NCI-H2227 (cell line): ENCODE measurements at regions not wholly inside any gene's neighbourhood (a gene's known extent, or its start where the extent isn't known, plus 50 kb on each side); places are given as distances from the start of the nearest gene placed in this dataset.

Experiments used
- DNase-seq: peaks from one replicate; lab custom pipeline; 2025; ENCODE audit not compliant: unreplicated experiment; lab: John Stamatoyannopoulos, UW

DNA sequence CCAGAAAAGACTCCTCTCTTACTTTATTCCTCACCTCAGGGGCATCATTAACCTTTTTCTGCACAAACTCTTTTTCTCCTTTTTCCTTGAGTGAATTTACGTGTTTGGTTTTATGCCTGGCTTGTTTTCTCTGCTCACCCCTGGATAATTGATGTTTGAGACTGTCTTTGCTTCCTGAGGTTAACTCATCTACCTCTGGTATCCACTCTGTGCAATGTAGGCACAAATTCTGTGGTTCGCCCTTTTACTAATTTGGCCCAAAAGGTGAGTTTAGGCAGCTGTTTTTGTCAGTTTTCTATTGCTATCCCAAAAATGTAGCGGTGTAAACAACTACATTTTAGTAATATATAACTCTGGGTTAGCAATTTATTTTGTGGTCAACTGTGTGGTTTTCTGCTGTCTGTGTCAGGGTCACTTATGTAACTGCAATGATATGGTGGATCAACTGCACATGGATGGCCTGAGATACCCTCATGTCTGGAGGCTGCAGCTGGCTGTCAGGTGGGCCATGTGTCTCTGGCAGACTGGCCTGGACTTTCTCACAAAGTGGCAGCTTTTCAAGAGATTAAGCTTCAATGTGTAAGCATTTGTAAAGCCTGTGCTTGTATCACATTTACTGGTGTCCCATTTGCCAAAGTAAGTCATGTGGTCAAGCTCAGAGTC is 329.7 kb downstream of the FSIP2 start:
- peak; percentile 20 for DNase-seq

DNA sequence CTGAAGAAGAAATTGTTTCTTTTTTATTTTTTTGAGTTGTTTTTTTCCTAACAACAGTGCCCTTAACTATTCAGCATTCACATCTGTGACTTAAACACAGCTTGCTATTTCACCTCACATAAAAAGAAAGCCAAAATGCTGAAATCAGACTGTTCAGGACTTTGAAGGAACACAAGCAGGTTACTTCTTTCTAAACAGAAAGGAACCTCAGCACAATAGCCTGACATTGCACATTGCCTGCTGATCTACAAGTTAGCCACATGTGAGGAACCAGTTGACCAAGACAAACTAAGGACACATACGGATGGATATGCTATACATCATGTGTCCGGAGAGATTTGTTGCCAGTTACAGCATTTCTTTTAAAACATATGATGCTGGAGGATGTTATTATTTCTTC is 331.1 kb downstream of the FSIP2 start:
- no peak for DNase-seq

DNA sequence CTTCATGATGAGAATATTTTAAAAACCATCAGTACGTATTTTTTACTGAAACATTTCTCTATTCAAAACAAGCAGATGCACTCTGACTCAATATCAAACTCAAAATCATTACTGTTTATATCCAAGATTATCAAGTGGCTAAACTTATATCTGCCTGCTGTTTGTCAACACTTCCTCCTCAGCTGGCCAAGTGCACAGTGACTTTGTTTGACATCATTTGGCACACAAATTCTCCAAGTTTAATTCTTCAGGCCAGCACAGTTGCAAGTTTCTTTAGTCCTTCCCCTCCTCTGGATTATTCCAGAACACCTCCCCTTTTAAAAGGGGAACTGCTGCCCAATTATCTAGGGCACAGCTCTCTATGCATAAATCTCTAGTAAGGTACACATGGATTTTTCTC is 346.6 kb downstream of the FSIP2 start:
- no peak for DNase-seq

DNA sequence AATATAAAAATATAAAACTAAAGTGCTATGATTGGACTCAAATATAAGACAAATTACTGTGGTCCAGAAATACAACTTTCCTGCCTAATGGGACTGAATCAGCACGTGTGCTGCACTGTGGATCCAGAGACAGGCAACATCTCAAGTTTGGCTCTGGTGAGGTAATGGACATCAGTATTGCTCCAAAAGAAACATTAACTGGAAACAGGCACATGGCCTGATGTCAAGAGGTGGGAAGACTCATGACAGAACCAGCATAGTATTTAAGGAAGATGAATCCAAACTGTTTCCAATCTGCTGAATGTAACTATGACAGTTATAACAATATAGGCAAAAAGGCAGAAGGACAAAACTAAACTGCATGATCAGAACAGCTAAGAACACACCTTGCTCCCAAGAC is 354.6 kb downstream of the FSIP2 start:
- no peak for DNase-seq

DNA sequence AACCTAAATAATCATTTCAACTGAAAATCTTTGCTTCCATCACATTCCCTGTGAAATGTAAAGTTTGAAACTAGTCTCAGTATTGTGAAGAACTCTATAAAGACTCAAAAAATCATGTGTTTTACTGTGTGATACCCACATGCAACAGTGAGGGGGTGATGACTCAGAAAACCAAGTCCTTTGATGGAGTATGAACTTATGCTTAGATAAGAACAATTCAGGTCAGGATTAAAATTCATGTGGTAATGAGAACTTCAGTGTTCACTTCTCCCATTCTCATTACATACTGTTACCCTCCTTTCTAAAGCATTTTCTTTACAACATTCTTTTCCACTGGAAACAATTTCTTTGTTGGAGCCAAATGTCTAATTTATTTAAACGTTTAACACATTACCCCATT is 360.2 kb downstream of the FSIP2 start:
- DNase-seq, result no peak

DNA sequence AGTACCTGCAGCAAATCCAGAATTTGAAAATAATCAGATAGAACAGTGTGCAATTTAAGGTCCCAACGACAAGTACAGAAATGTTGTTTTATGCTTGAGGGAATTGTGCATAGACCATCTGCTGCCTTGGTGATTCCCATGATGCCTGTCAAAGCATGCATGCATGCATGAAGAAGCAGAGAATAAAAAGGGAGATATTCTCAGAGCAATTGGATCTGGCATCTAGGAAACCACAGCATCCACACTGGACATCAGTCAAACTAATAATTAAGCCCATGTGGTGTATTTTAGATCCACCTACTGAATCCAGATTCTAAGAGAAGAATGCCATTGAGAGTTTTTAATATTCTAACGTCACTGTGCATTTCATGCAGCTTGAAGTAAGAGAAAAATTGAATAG is 361.2 kb downstream of the FSIP2 start:
- DNase-seq, result no peak

DNA sequence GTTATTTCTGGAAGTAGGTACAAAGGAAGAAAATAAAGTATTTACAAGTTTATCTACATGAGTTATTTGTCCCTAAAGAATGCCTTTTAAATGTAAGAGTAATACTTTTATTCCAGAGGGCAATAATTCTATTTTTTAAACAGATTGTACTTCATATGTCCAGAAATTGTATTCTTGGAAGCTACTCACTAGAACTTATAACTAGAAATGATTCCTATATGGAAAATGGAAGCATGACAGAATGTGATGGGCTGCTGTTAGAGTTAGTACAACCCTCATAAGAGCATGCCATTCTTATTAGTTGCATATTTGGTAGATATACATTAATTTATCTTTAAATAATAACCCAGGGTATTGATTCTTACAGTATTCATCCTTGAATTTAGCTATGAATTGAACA is 362.0 kb downstream of the FSIP2 start:
- DNase-seq, result no peak

DNA sequence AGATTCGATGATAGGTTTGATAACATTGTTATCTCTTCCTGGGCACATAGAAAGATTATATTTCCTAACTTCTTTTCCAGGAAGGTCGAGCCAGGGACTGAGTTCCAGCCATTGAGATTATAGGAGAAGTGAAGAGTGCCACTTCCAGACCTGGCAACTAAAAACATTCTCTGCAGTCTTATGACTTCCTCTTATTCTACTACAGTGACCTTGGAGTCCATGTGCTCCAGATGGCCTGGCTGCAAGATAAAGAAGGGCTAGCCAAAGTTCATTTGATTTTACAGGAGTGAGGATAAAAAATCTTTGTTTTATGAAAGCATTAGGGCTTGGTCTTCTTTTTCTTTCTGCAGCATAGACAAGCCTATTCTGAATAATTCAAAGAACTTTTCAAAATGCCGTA is 363.0 kb downstream of the FSIP2 start:
- DNase-seq, result no peak

DNA sequence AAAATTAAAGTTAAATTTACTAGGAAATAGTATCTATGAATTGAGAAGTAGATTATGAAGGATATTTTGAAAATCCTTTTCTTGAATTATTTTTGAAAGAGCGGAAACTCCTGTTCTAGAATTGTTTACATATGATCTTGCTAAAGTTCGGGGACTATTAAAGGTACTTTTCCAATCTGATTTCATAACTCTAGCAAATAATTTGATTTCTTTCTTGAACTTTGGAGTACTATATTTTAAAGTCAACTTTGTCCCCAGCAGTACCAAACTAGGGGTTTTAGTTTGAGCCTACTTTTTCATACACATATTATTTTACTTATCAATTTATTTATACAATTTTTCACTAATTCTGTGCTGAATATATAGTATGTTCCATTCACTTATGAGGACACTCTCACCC is 364.7 kb downstream of the FSIP2 start:
- DNase-seq, result no peak

DNA sequence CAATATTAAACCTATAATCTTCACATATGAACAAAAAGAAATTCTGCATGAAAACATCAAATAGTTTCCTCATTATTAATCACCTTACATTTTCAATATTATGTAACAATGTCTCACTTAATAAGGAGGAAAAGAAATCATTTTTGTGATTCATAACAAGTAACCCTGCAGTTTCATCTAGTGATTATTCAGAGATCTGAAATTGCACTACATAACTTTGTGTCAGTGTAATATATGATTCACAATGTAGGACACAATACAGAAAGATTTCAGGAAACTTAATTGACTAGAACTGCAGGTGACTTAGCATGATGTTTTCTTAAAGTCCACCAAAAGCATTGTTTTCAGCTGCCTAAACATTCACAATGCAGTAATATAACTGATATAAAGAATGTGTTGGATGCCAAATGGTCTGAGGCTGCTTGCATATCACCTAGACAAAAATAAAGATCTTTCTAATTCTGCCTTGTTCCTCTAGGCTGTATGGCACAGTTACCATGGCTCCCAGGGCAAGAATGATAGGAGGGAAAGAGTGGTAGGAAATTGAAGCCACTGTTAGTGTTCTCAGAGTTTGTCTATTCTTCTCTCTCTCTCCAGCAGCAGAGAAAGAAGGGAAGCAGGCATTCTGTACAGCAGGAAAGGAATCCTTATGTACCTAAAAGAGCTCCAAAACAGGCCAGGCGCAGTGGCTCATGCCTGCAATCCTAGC is 366.6 kb downstream of the FSIP2 start:
- no peak for DNase-seq

DNA sequence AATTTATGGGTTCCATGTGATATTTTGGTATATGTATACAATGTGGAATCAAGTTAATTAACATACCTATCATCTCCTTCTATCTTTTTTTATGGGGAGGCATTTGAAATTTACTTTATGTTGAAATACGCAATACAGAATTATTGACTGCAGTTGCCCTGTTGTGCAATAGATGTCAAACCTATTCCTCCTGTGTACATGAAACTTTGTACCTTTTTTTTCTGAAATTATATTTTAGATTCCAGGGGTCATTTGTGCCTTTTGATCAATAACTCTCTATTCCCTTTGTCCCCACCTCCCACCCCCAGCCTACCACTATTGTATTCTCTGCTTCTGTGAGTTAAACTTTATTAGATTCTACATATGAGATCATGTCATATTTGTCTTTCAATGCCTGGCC is 369.9 kb downstream of the FSIP2 start:
- no peak for DNase-seq

DNA sequence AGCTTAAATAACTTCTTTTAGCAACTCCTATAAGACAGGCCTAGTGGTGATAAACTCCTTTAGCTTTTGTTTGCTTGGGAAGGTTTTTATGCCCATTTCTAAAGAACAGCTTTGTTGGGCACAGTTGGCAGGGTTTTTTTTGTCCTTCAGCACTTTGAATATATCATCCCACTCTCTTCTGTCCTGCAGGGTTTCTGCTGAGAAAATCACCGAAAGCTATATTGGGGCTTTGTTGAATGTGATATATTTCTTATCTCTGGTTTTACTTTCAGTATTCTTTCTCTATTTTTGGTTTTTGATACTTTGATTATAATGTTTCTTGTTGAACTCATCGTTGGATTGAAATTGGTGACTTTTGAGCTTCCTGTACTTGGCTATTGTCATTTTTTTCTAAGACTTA is 372.8 kb upstream of the ZC3H15 start:
- DNase-seq, result no peak

DNA sequence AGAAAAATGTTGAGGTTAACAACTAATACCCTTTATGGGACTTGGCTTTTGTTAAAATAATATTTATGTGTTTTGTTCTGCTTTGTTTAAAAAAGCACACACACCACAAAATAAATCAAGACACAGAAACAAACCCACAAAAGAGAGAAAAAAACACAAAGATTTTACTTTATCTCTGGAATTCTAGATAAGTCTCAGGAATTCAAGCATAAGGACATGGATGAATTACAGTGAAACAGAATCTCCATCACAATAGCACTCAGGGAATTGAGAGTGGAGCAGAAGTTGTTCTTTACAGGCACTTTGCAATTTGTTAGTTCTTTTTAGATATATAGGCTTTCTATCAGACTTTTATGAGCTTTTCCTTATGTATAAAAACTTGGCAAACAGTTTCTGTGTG is 360.9 kb upstream of the ZC3H15 start:
- DNase-seq, result no peak

DNA sequence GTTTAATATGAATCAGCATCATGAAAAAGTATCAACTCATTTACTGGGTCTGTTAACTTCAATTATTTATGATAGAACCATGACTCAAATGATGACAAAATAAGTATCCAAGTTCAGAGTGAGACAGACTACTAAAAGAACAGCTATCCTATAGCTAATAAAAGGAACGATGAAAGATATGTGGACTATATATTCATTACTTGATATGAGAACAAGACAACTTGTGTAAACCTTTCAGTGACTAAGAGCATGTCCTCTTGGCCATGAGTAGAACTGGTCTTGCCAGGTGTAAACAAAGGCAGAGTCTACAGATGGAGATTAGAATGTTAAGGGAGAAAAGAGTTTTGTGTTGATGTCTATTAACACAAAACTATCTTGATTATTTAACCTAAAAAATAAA is 360.4 kb upstream of the ZC3H15 start:
- DNase-seq, result no peak

DNA sequence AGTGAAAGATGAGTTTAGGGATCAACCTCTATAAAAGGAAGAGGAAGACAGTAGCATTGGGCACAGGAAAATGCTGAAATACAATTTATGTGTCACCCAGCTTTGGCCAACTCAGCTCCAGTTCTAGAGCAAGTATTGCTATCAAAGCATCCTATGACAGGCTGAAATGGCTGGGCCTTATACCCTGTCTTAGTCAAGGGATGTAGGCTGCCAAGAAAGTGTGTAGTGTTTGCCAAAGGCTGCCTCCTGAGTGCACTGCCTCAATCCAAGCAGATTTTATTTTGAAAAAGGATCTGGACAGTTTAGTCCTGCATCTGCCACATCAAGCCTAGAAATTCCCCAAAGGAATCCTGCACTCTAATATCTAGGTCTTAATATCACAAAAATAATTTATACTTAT is 359.9 kb upstream of the ZC3H15 start:
- no peak for DNase-seq

DNA sequence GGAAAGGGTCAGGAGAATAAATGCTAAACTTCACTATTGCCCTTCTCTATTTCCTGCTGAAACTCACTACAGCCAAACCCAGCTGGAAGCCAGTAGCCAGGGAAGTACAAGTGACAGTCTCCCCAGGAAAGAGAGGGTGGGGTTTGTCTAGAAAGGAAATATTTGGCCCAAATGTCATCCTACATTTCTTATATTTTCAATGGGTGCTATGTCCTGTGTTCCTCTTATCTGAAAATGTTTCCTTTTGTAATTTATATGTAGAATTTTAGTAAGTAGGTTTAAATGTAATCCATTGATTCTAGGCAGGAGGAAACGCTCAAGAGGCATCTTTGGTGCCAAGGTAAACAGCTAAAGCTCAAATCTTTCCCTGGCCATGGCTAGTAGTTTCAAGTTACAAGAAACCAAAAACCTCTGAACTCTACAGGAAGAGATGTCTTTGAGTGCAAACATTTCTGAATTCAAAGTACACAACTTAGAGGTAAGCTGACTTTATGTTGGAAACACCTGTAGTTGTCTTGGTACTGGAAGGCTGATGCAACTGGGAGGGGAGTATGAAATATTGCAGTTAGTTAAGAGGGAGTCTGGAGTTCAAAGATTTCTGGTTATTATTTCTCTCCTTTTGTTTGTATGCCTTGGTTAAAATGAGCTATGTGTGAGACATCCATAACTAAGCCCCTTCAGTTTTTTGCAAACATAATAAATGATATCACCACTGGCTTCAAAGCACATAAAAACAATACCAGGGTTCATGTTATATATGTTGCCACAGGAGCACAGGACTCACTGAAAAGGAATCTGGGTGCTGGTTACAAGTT is 356.1 kb upstream of the ZC3H15 start:
- no peak for DNase-seq

DNA sequence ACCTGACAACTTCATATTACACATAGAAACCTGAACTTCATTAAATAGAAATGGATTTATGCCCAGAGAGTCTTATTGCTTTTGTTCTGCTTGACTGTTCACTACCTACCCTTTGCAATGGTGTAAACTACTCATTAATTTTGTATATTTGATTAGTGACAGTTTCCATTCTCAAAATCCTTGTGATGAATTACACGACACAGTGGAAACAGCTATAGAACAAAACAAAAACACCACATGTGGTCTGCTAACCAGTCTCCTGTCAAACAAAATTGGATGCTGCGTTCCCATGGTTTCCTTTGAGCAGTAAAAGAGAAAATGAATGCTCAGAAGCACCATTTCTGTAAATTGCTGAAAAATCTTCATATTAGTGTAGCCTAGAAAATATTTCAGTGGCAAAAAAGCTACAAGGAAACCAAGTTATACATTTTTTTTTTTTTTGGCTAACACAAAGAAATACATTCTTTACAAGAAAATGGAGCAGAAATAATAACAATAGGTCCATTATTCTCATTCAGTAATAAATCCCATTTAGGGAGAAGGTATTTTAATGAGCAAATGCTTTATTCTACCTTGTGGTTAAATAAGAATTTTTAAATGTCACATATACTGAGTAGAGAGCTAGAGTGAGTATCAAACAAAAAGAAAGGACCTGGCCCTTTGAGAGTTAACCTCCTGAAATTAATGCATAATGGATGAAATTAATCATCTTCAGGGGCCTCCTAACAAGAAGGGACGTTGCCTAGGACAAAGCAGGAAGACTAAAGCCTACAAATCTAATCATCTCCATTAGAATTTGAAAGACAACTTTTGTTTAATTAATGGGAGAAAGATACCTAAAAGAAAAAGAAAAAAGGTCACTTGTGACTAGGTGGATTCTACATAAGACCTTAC is 355.1 kb upstream of the ZC3H15 start:
- peak; percentile 50 for DNase-seq

DNA sequence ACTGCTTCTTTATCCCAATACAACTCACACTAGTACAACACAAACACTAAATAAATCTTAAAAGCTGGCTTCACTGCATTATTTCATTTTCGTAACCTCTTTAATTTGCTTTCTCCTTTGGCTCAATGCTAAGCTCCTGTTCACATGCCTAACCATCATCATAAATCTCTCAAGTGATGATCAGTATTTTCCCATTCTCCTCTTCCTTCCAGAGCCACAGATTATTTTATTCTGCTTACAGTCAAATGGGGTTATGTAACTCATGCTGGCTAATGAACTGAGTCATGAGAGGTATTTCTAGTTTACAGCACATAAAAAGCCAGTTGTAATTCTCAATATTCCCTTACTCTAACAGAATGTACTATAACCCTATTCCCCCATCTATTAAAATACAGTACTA is 350.4 kb upstream of the ZC3H15 start:
- DNase-seq, result no peak

DNA sequence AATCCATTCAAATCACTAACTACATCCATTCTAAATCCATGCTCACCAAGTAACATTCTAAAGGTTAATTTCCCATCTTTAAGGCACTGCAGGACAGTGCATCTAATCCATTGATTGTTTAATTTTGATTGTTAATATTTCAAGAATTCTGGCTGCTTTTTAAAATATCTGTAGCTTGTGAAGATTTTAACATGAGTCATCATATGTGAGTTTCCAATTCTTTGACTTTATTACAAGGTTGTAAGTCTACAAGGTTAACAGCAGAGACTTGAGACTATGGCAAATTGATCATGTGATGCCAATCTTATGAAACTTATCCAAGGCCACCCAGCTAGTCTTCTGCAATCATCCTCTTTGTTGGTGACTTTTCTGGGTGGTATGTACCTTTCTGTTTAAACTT is 349.2 kb upstream of the ZC3H15 start:
- no peak for DNase-seq

DNA sequence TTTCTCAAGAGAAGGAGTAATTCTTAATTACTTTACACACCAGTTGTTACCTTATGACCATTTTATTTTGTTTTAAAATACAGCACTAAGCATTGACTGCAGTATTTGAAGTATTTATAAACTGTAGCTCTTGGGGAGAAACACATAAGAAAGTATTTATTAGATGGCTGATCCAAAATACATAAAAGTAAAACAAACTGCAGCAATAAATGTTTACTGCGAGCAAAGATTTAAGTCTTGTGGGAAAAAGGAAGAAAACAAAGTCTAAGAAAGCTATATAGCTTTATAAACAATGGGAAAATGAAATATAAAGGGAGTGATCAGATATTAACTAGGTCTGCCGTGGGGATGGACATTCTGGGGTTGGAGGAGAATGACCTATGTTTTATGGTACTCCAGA is 347.2 kb upstream of the ZC3H15 start:
- no peak for DNase-seq

DNA sequence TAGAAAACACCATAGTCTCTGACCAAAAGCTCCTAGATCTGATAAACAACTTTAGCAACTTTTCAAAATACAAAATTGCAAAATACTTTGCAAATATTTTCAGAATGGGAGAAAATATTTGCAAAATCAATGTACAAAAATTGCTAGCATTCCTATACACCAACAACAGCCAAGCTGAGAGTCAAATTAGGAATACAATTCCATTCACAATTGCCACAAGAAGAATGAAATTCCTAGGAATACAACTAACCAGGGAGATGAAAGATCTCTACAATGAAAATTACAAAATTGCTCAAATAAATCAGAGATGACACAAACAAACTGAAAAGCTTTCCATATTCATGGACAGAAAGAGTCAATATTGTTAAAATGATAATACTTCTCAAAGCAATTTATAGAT is 327.0 kb upstream of the ZC3H15 start:
- no peak for DNase-seq
